Left kidney (tissue), 1 donor: ENCODE measurements at regions not wholly inside any gene's neighbourhood (a gene's known extent, or its start where the extent isn't known, plus 50 kb on each side); places are given as distances from the start of the nearest gene placed in this dataset.
"Not testable (repeated sequence)": the region's sequence is repeated elsewhere in the genome, so short reads cannot be mapped to it uniquely, and the experiment has no call there.

Experiments
- DNase-seq: peaks from one replicate; pipeline ENCODE4 v3.0.0-alpha.2; 2013

DNA sequence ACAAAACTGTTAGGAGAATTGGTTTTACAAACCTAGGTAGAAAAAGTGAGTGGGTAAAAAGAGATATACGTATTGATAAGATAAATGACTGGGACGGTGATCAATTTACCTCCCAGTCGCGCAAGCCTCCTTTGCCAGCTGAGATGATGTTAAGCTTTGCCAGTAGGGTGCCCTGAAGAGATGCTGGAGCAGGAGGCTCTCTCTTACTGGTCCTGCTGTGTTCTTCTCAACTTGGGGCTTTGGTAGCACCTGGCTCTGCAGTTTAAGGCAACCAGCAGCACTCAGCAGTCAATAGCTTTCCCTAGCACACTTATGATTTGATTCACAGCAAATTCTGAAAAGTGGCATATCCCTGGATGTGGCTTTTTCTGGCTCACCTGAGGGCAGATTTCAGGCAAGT lies 1461.7 kb downstream of the ADGRL3 start:
- DNase-seq: no peak

DNA sequence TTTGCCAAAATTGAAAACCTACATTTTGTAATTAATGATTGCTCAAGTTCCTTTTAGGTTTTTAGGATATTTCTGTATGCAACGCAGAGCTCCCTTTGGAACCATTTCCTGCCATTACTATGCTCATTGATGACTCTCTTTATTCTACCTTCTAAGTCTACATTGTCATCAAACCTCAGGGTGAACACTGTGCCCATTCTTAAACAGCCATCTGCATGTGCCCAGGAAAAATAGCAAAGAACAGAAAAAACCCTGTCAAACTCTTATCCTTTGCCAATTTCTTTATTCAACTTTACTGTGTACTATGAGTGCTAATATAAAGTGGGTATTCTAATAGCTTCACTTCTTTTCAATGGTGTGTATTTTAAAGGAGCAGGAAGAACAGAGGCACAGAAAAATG lies 1455.9 kb downstream of the ADGRL3 start:
- DNase-seq: no peak

- DNase-seq: peak; percentile 17
Measured at GRCh38 chr4:62644372-62644771, 1444.2 kb downstream of the ADGRL3 start.

- DNase-seq: no peak
Measured at GRCh38 chr4:62640296-62640695, 1440.2 kb downstream of the ADGRL3 start.

GRCh38 chr4:62627671-62628070 lies 1427.5 kb downstream of the ADGRL3 start:
- DNase-seq: no peak

- DNase-seq: no peak
Measured at GRCh38 chr4:62627141-62627540, 1427.0 kb downstream of the ADGRL3 start.

GRCh38 chr4:62622089-62622488 lies 1422.0 kb downstream of the ADGRL3 start:
- DNase-seq: no peak

- no peak for DNase-seq
Measured at GRCh38 chr4:62619971-62620370, 1419.8 kb downstream of the ADGRL3 start.

GRCh38 chr4:62618042-62618441 lies 1417.9 kb downstream of the ADGRL3 start:
- DNase-seq: no peak

- no peak for DNase-seq
Measured at GRCh38 chr4:62601737-62602136, 1401.6 kb downstream of the ADGRL3 start.

GRCh38 chr4:62595265-62595664 lies 1395.1 kb downstream of the ADGRL3 start:
- DNase-seq: not testable (repeated sequence)

DNA sequence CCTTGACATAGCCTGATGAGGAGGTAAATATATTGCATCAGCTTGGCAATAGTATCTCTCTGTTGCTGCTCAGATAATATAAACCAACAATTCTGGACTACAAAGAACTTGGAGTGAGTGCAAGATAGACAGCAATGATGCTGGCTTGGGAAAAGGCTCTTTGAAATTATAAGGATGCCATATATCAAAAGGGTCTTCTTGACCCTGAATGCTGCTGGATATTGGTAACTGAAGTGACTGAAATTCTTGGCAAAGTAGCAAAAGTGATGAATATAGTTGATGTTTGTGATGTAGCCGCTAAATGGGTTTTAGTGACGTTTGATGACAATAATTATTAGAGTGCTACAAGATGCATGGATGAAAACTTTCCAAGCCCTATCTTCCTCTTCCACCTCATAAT lies 1391.6 kb downstream of the ADGRL3 start:
- DNase-seq: no peak

DNA sequence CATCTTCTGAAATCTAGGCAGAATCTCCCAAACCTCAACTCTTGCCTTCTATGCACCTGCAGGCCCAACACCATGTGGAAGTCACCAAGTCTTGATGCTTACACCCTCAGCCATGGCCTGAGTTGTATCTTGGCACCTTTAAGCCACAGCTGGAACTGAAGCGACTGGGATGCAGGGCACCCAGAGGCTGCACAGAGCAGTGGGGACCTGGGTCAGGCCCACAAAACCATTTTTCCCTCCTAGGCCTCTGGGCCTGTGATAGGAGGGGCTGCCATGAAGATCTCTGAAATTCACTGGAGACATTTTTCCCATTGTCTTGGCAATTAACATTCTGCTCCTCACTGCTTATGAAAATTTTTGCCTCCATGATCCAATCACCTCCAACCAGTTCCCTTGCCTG lies 1388.5 kb downstream of the ADGRL3 start:
- no peak for DNase-seq

DNA sequence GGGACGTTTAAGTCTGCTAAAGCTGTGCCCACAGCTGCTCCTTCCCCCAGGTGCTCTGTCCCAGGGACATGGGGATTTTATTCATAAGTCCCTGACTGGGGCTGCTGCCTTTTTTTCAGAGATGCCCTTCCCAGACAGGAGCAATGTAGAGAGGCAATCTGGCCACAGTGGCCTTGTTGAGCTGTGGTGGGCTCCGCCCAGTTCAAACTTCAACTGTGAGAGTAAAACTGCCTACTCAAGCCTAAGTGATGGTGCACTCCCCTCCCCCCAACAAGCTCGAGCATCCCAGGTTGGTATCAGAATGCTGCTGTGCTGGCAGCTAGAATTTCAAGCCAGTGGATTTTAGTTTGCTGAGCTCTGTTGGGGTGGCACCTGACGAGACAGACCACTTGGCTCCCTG lies 1371.4 kb downstream of the ADGRL3 start:
- DNase-seq: no peak

GRCh38 chr4:62560858-62561257 lies 1360.7 kb downstream of the ADGRL3 start:
- no peak for DNase-seq

DNA sequence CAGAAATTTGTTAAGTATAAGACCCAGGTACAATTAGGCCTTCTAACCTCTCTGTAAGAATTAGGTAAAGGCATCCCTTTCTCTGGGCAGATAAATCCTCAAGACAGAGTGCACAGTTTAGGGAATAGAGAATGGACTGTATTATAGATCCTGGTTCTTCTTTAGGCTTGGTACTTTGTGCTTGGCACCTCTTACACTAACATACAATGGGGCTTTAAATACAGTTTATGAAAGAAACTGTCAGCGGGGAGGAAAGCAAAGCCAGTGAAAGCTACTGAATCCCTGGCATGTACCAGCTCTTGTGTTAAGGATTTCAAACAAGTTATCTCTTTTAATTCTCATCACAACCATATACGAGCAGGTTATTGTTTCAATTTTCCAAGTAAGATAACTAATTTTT lies 1350.0 kb downstream of the ADGRL3 start:
- DNase-seq: no peak

GRCh38 chr4:62549601-62550000 lies 1349.5 kb downstream of the ADGRL3 start:
- DNase-seq: no peak

- DNase-seq: no peak
Measured at GRCh38 chr4:62548765-62549164, 1348.6 kb downstream of the ADGRL3 start.

DNA sequence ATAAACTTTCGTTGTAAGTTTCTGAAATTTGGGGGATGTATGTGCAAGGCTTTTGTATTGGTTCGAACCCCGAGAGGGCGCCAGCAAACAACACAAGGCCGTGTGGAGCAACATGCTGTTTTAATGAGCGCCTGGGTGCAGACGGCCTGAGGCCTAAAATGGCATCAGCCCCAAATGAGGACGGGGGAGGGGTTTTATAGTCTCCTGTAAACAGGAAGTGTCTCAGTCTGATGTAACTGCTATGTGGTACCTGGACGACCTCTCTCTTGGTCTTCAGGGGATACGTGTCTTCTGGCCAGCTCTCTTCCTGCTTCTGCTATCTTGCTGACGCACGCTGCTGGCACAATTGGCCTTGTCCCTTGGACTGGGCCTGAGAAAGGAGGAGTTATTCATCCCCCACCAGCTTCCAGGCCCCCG lies 1348.0 kb downstream of the ADGRL3 start:
- no peak for DNase-seq

- no peak for DNase-seq
Measured at GRCh38 chr4:62544428-62544827, 1344.3 kb downstream of the ADGRL3 start.

GRCh38 chr4:62543002-62543401 lies 1342.9 kb downstream of the ADGRL3 start:
- no peak for DNase-seq

- no peak for DNase-seq
Measured at GRCh38 chr4:62533573-62533972, 1333.4 kb downstream of the ADGRL3 start.

- no peak for DNase-seq
Measured at GRCh38 chr4:62531731-62532130, 1331.6 kb downstream of the ADGRL3 start.

- DNase-seq: no peak
Measured at GRCh38 chr4:62531264-62531663, 1331.1 kb downstream of the ADGRL3 start.

DNA sequence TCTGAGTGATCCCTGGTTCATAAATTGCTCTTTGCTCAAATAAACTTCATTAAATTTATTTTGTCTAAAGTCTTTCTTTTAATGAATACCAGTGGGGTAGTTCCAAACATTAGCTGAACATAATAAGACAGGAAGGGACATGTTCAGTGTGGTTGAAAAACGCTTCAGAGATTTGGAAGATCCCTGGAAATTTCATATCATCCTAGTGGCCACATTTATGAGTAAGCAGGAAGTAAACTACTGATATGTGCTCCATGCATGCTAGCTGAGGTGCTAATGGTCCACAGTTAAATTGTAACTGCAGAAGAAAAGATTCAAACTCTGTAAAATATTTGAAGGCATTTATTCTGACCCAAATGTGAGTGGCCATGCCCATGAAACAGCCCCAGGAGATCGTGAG lies 1328.7 kb downstream of the ADGRL3 start:
- DNase-seq: no peak
